NCI-H1092 (cell line): ENCODE measurements at regions not wholly inside any gene's neighbourhood (a gene's known extent, or its start where the extent isn't known, plus 50 kb on each side); places are given as distances from the start of the nearest gene placed in this dataset.
A peak's percentile ranks its signal among the peaks of the same experiment; 100 is the strongest.
"Not testable (repeated sequence)": the region's sequence is repeated elsewhere in the genome, so short reads cannot be mapped to it uniquely, and the experiment has no call there.

Experiments used
- DNase-seq: peaks from one replicate; lab custom pipeline; 2025; lab: John Stamatoyannopoulos, UW

DNA sequence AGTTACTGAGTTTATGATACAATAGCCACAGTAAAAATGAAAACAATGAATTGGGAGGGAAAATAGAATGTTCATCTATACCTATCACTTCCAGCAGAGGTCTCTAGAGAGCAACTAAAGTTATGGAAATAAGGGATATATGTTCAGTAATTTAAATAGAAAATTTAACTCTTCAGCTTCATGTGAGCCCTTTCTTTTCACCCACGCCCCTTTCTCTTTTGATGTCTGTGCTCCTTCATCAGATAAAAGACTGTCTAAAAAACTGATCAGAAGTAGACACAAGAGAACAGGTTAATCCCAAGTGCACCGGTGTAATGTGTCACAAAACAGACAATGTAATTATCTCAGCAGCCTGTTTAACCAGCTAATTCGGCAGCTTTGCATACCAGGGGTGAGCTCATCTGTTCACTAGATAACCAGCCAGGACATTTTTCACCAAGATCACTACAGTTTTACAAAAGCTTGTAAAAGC, 238.5 kb upstream of the ERBB4 start:
- peak; percentile 23 for DNase-seq

DNA sequence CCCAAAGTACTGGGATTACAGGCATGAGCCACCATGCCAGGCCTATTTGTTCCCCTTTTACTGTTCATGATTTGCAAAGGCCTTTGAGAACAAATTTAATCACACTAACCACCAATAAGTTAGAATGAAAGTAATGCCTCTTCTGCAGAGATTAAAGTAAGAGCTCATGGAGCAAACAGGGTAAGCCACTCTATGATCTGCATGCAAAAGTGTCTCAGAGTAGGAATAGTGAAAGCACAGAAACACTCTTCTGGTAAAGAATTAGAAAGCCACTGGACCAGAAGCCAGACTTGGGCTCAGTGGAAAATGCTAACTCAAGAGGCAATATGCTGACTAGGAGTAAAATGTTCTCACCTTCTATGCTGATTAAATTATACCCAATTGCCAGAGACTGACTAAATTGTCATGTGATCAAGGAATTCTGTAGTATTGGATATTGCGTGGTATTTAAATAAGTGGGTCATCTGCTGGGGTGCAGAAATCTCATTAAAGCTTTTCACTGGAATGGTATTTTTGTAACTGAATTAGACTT, 235.3 kb upstream of the ERBB4 start:
- DNase-seq = no peak

DNA sequence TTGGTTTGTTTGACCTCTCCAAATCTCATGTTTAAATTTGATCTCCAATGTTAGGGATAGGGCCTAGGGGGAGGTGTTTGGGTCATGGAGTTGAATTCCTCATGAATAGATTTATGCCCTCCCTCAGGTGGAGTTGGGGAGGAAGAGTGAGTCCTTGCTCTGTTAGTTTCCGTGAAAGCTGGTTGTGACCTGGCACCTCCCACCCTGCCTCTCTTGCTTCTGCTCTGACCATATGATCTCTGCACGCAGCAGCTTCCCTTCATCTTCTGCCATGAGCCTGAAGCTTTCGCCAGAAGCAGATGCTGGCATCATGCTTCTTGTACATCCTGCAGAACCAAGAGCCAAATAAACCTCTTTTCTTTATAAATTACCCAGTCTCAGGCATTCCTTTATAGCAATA, 231.6 kb upstream of the ERBB4 start:
- no peak for DNase-seq

DNA sequence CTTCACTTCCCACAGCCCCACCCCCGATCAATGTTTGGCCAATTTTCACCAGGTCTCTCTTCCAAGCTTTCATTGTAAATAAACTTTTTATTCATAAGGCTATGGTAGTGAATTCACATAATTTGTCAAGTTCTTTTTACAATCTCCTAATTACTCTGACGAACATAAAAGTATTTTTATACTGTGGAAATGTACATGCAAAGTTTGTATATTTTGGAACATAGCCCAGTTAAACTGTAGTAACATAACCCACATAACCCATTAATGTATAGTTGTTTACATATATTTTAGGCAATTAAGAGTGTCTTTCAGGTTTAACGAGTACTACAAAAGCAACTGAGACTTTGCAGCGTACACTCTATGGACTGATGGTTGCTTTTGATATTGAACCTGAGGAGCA, 228.3 kb upstream of the ERBB4 start:
- no peak for DNase-seq

DNA sequence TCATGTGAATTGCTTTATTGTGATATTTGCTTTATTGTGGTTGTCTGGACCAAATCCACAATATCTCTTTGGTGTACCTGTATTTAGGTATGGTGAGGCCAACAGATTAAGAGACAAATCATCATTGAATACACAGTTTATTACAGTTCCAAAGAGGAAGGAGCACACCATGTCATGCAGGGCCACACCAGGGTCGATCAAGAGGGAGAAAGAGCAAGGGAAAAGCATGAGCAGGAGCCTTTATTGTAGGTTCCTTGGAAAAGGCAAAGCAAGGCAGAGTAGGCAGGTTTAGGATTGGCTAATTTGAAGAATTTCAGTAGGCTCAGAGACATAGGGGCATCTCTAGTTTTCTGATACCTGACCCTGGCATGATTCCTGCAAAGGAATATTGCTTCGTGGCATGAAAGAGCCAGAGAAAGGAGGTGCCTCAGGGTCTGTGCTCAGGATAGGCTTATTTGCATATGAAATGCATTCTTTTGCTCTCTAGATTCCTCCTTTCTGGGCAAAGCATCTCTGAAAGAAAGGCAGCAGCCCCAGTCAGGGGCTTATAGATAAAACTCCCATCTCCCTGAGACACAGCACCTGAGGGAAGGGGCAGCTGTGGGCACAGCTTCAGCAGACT, 214.2 kb upstream of the ERBB4 start:
- no peak for DNase-seq

DNA sequence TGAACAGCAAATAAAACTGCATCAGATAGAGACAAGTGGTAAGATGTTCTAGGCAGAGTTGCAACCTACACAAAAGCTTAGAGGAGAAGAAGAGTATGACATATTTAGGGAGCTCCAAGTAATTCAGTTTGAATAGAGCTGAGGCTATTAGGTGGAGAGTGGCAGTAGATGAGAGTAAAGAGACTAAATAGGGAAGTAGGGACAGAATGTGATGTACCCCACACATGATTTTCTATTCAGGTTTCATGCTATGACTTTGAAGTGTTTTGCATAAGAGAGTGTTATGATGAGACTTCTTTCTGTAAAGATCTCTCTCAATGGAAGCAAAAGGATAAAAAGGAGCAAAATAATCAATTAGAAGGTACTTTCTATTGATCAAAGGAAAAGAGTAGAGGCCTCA, 206.8 kb upstream of the ERBB4 start:
- DNase-seq = no peak

DNA sequence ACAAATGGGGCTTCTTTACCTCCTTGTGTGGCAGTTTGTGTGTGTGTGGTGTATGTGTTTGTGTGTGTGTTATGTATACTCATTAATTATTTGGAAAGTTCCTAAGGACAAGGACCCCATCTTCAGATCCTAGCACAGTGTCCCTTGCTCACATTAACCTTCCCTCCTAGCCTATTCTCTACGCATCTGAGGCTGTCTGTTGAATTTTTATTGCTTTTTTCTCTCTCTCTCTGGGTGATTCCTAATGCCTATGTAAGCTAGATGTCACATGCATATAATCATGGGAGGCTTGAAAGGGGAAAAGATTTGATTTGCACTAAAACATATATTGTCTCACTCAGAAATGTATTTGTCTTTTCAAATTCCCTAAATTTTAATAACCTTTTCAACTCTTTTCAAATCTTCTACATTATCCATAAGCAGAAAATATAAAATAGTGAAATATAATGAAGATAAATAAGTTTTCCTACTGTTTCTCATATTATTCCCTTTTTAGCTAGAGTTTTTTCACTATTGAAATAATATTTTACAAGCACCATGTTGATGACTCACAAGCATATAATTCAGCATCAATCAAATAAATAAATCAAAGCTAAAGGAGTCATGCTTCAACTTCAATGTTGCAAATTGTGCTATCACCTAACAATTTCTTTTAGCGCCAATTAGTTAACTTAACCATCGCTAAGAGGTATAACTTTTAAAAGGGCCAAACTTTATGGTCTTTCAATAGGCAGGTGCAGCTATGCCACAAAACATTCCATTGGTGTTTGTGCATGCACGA, 199.0 kb upstream of the ERBB4 start:
- no peak for DNase-seq

DNA sequence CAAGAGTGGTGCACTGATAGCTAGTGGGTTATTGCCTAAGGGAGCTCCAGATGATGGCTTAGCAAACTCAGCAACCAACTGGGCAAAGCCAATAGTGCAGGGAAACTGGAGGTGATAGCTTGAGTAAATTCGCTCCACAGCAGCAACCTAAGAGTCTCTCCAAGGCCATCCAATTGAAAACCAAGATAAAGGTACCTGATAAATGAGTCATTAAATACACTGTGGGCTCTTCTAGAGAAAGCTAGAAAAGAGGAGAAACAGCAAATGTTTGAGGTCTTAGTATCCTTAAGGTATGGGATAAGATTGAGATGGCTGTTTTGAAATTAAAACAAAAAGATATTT, 197.8 kb upstream of the ERBB4 start:
- DNase-seq = no peak

DNA sequence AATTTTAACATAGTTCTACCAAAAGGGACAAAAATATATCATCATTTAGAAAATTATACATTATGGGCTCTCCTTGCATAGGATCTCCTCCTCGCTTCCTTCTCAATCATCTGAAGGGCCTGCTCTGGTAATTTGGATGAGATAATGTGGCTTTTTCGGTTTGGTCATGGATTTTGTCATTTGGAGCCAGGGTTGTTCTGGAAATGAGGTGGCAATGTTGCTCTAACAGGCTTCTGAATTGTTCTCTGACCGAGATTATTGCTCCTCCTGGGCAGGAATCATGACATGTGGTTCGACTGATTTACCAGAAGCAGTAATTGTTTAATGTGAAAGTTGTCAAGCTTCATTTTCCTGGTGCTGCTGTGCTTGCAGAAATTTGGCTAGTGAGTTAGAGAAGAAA, 194.7 kb upstream of the ERBB4 start:
- DNase-seq = no peak

DNA sequence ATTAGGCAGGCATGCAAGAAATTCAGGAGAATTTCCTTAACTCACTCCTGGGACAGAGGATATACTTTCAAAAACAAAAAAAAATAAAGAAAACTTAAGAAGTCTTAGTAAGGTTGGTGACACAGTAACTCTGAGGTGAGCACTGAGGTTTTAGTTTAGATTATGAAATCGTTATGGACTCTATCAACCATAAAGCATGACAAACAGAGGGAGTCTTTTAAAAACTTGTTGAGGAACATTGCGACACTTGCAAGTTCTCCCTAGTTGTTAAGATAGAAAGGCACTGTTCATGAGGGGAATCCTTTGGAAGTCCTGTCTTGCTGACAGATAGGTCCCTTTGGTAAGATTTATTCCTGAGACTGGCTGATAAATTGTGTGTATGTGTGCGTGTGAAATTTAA, 194.3 kb upstream of the ERBB4 start:
- DNase-seq = no peak

DNA sequence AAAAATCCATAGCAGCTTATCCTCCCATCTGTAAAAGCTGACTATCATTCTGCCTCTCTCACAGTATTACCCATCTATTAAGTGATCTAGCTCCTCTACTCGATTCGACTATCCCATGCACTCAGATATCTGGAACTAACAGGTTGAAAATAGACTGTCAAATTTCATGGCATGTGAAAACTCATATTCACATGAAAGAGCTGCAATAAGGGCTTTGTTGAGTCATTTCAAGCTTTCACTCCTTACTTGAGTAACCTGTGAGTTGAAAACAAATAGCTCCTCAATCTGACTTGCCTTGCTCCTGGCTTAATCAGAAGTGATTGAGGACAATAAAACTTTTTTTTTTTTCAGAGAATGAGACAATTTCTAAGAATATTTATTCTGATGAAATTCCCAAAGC, 192.4 kb upstream of the ERBB4 start:
- DNase-seq = no peak

DNA sequence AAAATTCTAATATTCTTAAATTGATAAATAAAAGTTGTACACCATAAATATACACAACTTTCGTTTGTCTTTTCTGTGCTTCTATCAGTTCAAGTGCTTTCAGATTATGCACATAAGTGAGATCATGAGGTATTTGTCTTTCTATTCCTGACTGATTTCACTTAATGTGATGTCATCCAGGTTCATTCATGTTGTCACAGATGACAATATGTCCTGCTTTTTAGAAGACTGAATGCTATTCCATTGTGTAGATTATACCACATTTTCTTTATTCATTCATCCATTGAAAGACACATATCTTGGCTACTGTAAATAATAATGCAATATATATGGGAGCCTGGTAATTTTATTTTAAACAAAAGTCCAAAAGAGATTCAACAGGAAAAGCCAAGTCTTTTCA, 190.1 kb upstream of the ERBB4 start:
- no peak for DNase-seq

DNA sequence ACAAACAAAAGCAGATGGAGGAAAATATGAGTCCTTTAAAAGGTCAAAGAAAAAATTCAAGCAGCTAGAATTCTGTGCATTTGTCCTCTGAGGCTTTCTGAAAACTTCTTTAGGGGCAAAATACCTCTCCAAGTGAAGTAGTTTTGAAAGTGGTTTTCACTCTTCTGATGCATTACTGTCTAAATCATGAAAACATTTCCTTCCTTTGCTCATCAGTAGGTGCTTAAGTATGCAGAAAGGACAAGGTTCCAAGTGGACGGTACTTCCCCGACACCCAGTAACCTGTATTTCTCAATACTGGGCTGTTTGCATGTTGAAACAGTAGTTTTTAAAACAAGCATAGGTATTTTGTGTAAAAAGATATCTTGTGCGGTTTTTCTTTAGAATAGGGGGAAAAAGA, 189.1 kb upstream of the ERBB4 start:
- no peak for DNase-seq

DNA sequence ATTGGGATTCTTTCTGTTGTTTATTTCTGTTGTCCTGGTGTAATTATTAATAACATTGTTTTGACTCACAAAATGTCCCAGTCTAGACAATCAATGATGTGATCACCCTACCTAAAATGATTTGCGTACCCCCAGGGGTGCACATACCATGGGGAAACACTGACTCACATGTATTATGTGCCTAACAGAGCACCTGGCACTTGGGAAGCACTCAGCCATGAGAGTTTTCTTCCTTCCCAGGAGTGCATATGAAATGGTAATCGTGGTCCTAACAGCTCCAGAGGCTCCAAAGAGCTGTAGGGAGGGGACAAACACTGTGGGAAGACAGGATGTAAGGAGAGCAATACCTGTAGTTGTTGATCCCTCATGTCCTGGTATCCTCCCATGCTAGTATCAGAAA, 187.8 kb upstream of the ERBB4 start:
- no peak for DNase-seq

DNA sequence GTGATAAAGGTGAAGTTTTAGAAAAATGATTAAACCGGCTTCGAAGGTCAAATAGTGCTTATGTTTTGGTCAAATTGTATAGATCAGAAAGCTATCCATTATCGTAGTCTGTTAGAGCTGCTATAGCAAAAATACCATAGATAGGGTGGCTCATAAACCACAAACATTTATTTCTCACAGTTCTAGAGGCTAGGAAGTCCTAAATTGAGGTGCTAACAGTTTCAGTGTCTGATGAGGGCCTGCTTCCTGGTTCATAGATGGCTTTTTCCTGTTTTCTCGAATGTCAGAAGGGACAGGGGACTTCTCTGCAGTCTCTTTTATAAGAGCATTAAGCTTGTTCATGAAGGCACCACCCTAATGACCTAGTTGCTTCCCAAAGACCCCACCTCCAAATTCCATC, 186.6 kb upstream of the ERBB4 start:
- DNase-seq = no peak

DNA sequence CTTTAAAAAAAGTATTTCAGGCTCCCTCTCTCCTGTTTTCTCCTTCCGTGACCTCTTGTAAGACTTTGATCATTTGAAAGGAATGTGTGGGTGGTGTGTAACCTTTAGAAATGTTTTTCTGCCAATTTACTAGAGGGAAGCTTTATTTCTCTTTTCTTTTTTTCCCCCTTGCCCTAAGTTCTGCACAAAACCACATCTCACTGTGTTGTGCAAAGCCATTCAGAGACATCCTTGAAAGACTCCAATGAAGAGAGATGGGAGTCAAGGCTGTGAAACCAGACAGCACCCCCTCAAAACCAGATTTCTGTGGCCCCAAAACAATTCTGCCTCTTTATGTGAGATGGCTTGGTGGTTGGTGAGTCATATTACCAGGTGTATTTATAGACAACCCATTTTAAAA, 184.6 kb upstream of the ERBB4 start:
- DNase-seq = no peak

DNA sequence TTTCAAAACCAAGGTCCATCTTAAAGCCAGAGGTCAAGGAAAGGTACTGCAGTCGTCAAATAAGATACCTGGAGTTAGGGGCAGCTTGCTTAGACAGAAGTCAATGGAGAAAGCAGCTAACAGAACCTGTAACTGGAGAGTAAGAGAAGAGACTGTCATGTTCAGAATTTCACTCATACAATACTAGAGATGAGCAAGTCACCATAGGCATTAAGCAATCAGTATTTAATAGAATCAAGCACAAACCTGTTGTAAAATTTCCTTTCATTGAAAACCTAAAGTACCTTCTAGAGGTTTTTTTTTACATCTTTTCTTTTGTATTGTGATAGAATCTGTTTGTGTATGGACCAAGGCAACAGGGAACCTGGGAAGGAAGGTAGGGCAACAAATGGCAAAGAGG, 183.4 kb upstream of the ERBB4 start:
- DNase-seq = no peak

DNA sequence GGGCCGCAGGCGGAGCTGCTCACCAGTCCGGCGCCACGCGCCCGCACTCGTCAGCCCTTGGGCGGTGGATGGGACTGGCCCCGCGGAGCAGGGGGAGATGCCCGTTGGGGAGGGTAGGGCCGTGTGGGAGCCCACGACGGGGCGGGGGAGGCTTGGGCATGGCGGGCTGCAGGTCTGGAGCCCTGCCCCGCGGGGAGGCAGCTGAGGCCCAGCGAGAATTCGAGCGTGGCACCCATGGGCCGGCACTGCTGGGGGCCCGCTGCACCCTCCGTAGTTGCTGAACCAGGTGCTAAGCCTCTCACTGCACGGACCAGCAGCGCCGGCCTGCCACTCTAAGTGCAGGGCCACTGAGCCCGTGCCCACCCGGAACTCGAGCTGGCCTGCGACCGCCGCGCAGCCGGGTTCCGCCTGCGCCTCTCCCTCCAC, 182.4 kb upstream of the ERBB4 start:
- no peak for DNase-seq

DNA sequence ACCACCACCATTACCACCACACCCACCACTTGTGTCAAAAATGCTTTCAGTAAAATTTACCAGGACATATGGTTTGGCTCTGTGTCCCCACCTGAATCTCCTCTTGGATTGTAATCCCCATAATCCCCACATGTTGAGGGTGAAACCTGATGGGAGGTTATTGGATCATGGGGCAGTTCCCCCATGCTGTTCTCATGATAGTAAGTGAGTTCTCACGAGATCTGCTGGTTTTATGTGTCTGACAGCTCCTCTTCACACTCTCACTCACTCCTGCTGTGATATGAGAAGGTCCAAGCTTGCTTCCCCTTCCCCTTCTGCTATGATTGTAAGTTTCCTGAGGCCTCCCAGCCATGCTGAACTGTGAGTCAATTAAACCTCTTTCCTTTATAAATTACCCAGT, 176.8 kb upstream of the ERBB4 start:
- not testable (repeated sequence) for DNase-seq

DNA sequence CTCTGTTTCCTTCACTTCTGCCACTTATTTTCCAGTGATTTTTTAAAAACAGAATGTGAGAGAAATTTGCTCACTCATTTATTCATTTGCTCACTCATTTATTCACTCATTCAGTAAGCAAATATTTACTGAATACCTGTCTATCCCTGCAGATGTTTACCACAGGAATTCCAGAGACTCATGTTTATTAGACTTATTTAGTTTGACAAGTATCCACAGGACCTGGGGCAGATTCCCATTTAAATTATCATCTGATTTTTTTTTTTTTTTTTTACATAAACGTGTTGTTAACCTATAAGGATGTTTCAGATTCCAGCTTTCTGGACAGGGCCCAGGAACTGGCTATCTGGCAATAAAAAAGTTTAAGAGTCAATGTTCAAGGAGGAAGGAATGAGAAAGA, 175.1 kb upstream of the ERBB4 start:
- DNase-seq = no peak

DNA sequence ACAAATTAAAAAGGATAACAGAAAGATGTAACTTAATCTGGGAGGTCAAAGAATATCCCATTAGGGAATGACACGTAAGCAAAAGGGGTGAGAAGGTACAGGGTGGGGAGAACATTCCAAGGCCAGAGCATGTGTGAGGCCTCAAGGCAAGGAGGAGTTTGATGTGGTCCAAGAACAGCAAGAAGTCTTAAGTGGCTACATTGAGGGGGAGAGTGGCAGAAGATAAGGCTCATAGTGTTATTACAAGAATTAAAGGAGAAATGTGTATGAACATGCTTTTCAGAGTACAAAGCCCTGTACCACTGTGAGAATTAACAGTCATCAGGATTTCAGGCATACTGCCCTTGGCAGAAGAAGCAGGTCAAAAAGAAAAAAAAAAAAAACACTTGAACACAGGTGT, 174.4 kb upstream of the ERBB4 start:
- DNase-seq = no peak

DNA sequence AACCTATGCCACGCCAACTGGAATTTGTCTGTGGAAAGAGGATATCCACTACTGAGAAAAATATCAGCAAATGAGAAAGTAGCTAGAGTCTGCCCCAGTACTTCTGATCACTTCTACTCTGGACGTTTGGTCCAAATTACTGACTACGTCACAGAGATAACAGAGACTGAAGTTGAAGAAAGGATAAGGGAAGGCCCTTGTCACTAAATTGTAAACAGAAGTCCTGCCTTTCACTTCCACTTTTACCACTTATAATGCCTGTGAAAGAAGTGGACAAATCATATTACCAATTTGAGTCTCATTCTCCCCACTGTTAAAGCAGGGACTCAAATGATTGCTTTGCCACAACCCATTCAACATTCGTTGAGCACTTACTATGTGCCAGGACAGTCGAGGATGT, 173.9 kb upstream of the ERBB4 start:
- DNase-seq = no peak

DNA sequence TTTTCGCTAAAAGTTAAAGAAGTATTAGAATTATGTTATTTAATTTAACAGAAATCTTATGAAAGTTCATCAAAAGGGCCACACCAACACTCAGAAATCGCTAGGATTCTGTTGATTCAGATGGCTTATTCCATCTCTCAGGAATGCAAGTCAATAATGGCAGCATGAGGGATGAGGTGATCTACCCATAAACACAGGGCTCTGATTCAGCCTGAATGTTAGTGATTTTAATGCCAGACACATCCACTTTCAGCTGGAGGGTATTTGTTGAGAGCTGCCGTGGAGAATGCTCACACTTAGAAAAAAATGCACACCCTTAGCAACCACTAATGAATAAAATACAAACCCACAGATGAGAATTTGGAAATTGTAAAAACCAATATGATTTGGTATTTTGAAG, 173.3 kb upstream of the ERBB4 start:
- DNase-seq = no peak

DNA sequence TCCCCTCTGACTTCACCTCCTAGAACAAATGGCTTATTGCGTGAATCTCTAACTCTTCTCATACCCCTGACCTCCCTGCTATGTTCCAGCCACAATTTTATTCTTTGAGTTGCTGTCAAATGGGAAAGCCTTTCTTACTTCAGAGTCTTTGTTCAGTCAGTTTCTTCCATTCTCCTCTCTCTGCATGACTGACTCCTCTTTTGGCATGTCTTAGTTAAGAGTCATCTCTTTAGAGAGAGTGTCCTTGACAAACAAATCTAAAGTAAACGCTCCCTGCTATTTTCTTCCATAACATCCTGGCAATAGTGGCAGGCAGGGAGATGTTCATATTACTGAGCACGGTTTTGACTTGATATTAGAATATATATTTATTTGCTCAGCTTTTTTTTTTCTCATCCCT, 170.7 kb upstream of the ERBB4 start:
- no peak for DNase-seq
